ENCODE measurements at regions not wholly inside any gene's neighbourhood (a gene's known extent, or its start where the extent isn't known, plus 50 kb on each side); places are given as distances from the start of the nearest gene placed in this dataset.
"Not testable (repeated sequence)": the region's sequence is repeated elsewhere in the genome, so short reads cannot be mapped to it uniquely, and the experiment has no call there.

- DNase-seq (ENCODE audit: low read depth in 4 of 4, low spot score in 1 of 4), result no peak
Observed at GRCh38 chr2:6107290-6107689, 415.1 kb downstream of the SOX11 start.

GRCh38 chr2:6109831-6110230 is 417.6 kb downstream of the SOX11 start:
- DNase-seq (ENCODE audit: low read depth in 4 of 4, low spot score in 1 of 4), result no peak

- no peak for DNase-seq (ENCODE audit: low read depth in 4 of 4, low spot score in 1 of 4)
Observed at GRCh38 chr2:6111781-6112261, 419.6 kb downstream of the SOX11 start.

GRCh38 chr2:6113786-6114185 is 421.6 kb downstream of the SOX11 start:
- no peak for DNase-seq (ENCODE audit: low read depth in 4 of 4, low spot score in 1 of 4)

- DNase-seq (ENCODE audit: low read depth in 4 of 4, low spot score in 1 of 4), result no peak
Observed at GRCh38 chr2:6127718-6128117, 435.5 kb downstream of the SOX11 start.

- DNase-seq (ENCODE audit: low read depth in 4 of 4, low spot score in 1 of 4), result no peak
Observed at GRCh38 chr2:6139142-6139541, 447.0 kb downstream of the SOX11 start.

GRCh38 chr2:6139916-6140315 is 447.7 kb downstream of the SOX11 start:
- DNase-seq (ENCODE audit: low read depth in 4 of 4, low spot score in 1 of 4), result no peak

GRCh38 chr2:6140509-6140908 is 448.3 kb downstream of the SOX11 start:
- DNase-seq (ENCODE audit: low read depth in 4 of 4, low spot score in 1 of 4), result no peak

- no peak for DNase-seq (ENCODE audit: low read depth in 4 of 4, low spot score in 1 of 4)
Observed at GRCh38 chr2:6143812-6144211, 451.6 kb downstream of the SOX11 start.

GRCh38 chr2:6147215-6147614 is 455.0 kb downstream of the SOX11 start:
- DNase-seq (ENCODE audit: low read depth in 4 of 4, low spot score in 1 of 4), result not testable (repeated sequence)

- no peak for DNase-seq (ENCODE audit: low read depth in 4 of 4, low spot score in 1 of 4)
Observed at GRCh38 chr2:6148882-6149281, 456.7 kb downstream of the SOX11 start.

- no peak for DNase-seq (ENCODE audit: low read depth in 4 of 4, low spot score in 1 of 4)
Observed at GRCh38 chr2:6159606-6160005, 467.4 kb downstream of the SOX11 start.

- no peak for DNase-seq (ENCODE audit: low read depth in 4 of 4, low spot score in 1 of 4)
Observed at GRCh38 chr2:6163932-6164331, 471.7 kb downstream of the SOX11 start.

- no peak for DNase-seq (ENCODE audit: low read depth in 4 of 4, low spot score in 1 of 4)
Observed at GRCh38 chr2:6164986-6165747, 473.0 kb downstream of the SOX11 start.

- no peak for DNase-seq (ENCODE audit: low read depth in 4 of 4, low spot score in 1 of 4)
Observed at GRCh38 chr2:6167592-6168138, 475.5 kb downstream of the SOX11 start.

GRCh38 chr2:6168485-6168884 is 476.3 kb downstream of the SOX11 start:
- no peak for DNase-seq (ENCODE audit: low read depth in 4 of 4, low spot score in 1 of 4)

- DNase-seq (ENCODE audit: low read depth in 4 of 4, low spot score in 1 of 4), result no peak
Observed at GRCh38 chr2:6171294-6171693, 479.1 kb downstream of the SOX11 start.

GRCh38 chr2:6177811-6178210 is 485.6 kb downstream of the SOX11 start:
- DNase-seq (ENCODE audit: low read depth in 4 of 4, low spot score in 1 of 4), result no peak

GRCh38 chr2:6181525-6181924 is 489.3 kb downstream of the SOX11 start:
- DNase-seq (ENCODE audit: low read depth in 4 of 4, low spot score in 1 of 4), result no peak

GRCh38 chr2:6181926-6182325 is 489.7 kb downstream of the SOX11 start:
- no peak for DNase-seq (ENCODE audit: low read depth in 4 of 4, low spot score in 1 of 4)

- no peak for DNase-seq (ENCODE audit: low read depth in 4 of 4, low spot score in 1 of 4)
Observed at GRCh38 chr2:6183226-6183625, 491.0 kb downstream of the SOX11 start.

- no peak for DNase-seq (ENCODE audit: low read depth in 4 of 4, low spot score in 1 of 4)
Observed at GRCh38 chr2:6184532-6185292, 492.5 kb downstream of the SOX11 start.

Data from stimulated activated CD4-positive, alpha-beta T cell treated with anti-CD3 and anti-CD28 coated beads, Interleukin-1b, Interleukin-23, amount 100 ng/mL, for 24 hours (primary cell).